Right lobe of liver (tissue), 6 donors: ENCODE measurements at regions not wholly inside any gene's neighbourhood (a gene's known extent, or its start where the extent isn't known, plus 50 kb on each side); places are given as distances from the start of the nearest gene placed in this dataset.

Experiments used
- ATAC-seq, 4 donors: fragments of 200-7000 bp; cut with Tn5 transposase; one replicate each; pipeline ENCODE4 v1.9.1; 2020; ENCODE audit warnings: mild to moderate bottlenecking in 4 of 4, moderate library complexity in 4 of 4
- DNase-seq, 3 donors: peaks; one replicate each; pipeline ENCODE4 v3.0.0-alpha.2; 2020
- H3K27ac ChIP-seq, 3 donors: fragments of 200-600 bp; one replicate each; pipeline ENCODE4 v1.8.0; 2022
- H3K27me3 ChIP-seq, 2 donors: fragments of 200-600 bp; one replicate each; pipeline ENCODE4 v1.8.0; 2022
- H3K36me3 ChIP-seq, 4 donors: fragments of 200-600 bp; sonication (generic) in 1 of 4; one replicate each; pipeline versions ENCODE4 v1.5.1 to v1.8.0; 2017 to 2022; ENCODE audit warnings: control low read depth in 1 of 4
- H3K4me1 ChIP-seq, 4 donors: fragments of 200-600 bp; sonication (generic) in 1 of 4; one replicate each; pipeline versions ENCODE4 v1.5.1 to v1.8.0; 2017 to 2022; ENCODE audit warnings: control low read depth in 1 of 4
- H3K4me3 ChIP-seq, 3 donors: fragments of 200-600 bp; one replicate each; pipeline ENCODE4 v1.8.0; 2022
- H3K9me3 ChIP-seq, 4 donors: fragments of 200-600 bp; sonication (generic) in 1 of 4; one replicate each; pipeline versions ENCODE4 v1.5.1 to v1.8.0; 2017 to 2022; ENCODE audit warnings: control low read depth in 1 of 4
- POLR2A ChIP-seq: fragments of 450-650 bp; IDR thresholded peaks from one replicate; pipeline ENCODE4 v1.6.1; 2017; ENCODE audit warnings: antibody characterized with exemption, mild to moderate bottlenecking
- WGBS: methylation state at CpG from one replicate; pipeline ENCODE4 v1.1.6; 2018; ENCODE audit warnings: low coverage, low lambda C conversion rate; ENCODE audit not compliant: insufficient coverage; ENCODE audit errors: missing lambda C conversion rate; 5-methylcytosine and 5-hydroxymethylcytosine counted together
- intact Hi-C, 2 donors: fragments of 100-400 bp; cut with DNase I; formaldehyde crosslinking; loops; one replicate each; pipeline versions ENCODE4 v1.11.2 to v1.14.1; 2022
- TF ChIP-seq, protein P1 (sequence below), 4 donors: fragments of 200-600 bp in 3 of 4; fragments of 450-650 bp in 1 of 4; IDR thresholded peaks; one replicate each; pipeline versions ENCODE4 v1.5.1 to v1.8.0; 2016 to 2022; ENCODE audit warnings: antibody characterized with exemption in 4 of 4, mild to moderate bottlenecking in 2 of 4
- donor health status: DM: no; HTN: yes; CAD: no.
- donor health status: DM: no; HTN: no; CAD: no.
- donor health status: DM: no; HTN: no; CAD: no.
- donor health status: DM: no; HTN: yes; CAD: no.
- donor health status: DM: no; HTN: yes; CAD: no.

DNA sequence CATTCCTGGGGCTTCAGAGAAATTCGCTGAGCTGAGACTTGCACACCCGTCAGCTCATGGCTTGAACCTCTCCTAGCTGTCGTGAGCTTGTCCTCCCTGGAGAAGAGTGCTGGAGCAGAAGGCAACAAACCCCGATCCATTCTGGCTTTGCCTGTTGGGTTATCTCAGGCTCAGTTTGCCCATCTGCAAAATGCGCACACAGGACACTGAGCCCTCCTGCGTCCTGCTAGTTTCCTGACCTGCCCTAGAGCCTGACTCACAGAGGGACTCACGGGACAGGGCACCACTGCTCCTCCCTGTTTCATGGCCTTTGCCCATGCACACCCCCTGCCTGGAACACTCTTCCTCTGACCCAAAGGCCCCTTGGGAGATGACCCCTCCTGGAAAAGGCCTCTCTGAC, 365.0 kb downstream of the MN1 start:
- WGBS = 71% methylated on average over 5 of the region's 7 CpGs
- intact Hi-C loops = no loop called here
- no peak overlapping the region for H3K27ac ChIP-seq

GRCh38 chr22:27437570-27437969, 364.0 kb downstream of the MN1 start:
- ATAC-seq = no peak
- H3K27me3 ChIP-seq = no peaks in the 10 kb centered on the region
- H3K4me3 ChIP-seq = no peak overlapping the region
- intact Hi-C loops = no loop called here
- H3K4me1 ChIP-seq = peaks cover 0 to 4% (median 0%) of the 10 kb centered on the region in 4 donors
- TF ChIP-seq, protein P1, sequence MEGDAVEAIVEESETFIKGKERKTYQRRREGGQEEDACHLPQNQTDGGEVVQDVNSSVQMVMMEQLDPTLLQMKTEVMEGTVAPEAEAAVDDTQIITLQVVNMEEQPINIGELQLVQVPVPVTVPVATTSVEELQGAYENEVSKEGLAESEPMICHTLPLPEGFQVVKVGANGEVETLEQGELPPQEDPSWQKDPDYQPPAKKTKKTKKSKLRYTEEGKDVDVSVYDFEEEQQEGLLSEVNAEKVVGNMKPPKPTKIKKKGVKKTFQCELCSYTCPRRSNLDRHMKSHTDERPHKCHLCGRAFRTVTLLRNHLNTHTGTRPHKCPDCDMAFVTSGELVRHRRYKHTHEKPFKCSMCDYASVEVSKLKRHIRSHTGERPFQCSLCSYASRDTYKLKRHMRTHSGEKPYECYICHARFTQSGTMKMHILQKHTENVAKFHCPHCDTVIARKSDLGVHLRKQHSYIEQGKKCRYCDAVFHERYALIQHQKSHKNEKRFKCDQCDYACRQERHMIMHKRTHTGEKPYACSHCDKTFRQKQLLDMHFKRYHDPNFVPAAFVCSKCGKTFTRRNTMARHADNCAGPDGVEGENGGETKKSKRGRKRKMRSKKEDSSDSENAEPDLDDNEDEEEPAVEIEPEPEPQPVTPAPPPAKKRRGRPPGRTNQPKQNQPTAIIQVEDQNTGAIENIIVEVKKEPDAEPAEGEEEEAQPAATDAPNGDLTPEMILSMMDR (IDR thresholded peaks at IDR 0.05) = no peak
- no peak for TF ChIP-seq POLR2A
- no peak overlapping the region for H3K27ac ChIP-seq
- H3K36me3 ChIP-seq = no peaks in the 10 kb centered on the region
- DNase-seq = no peak
- H3K9me3 ChIP-seq = no peaks in the 10 kb centered on the region
- WGBS = 83% methylated on average over 2 of the region's 4 CpGs

More for the DNA sequence above, 365.0 kb downstream of the MN1 start:
- TF ChIP-seq, protein P1 (IDR thresholded peaks at IDR 0.05) = no peak
- no peak for TF ChIP-seq POLR2A
- DNase-seq (no peak), ATAC-seq (no peak)
- H3K4me3 ChIP-seq = no peak overlapping the region
- no peaks in the 10 kb centered on the region for H3K36me3 ChIP-seq
- no peaks in the 10 kb centered on the region for H3K9me3 ChIP-seq
- peaks cover 0 to 4% (median 0%) of the 10 kb centered on the region in 4 donors for H3K4me1 ChIP-seq
- H3K27me3 ChIP-seq = no peaks in the 10 kb centered on the region

- H3K4me1 ChIP-seq = peaks cover 0 to under 1% (median 0%) of the 10 kb centered on the region in 4 donors
- H3K27ac ChIP-seq = no peak overlapping the region
- no peaks in the 10 kb centered on the region for H3K27me3 ChIP-seq
- intact Hi-C loops = no loop called here
- no peaks in the 10 kb centered on the region for H3K9me3 ChIP-seq
- H3K4me3 ChIP-seq = no peak overlapping the region
- peak in 1 of 4 donors; percentile 42 for ATAC-seq
- 45% methylated on average over 13 of the region's 22 CpGs for WGBS
- H3K36me3 ChIP-seq = no peaks in the 10 kb centered on the region
- no peak for DNase-seq
- no peak for TF ChIP-seq POLR2A
- TF ChIP-seq, protein P1 (IDR thresholded peaks at IDR 0.05) = no peak
These were observed 363.1 kb downstream of the MN1 start for GRCh38 chr22:27438271-27438980.

DNA sequence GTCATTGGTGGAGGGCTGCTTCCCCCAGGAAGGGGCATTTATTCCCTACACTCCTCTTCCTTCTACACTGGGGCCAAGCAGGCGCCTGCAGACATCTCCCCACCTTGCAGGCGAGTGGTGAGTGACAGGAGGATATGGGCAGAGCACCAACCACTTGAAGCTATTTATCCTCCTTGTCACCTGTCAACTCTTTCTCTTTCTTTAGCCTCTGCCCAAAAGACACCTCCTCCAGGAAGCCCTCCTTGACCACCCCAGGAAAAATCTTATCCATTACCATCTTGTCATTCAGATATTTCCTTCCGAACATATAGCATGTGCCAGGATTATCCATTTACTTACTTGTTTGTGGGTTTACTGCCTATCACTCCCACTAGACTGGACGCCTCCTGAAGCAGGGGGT, 362.4 kb downstream of the MN1 start:
- Histone ChIP-seq H3K27me3 (no peaks in the 10 kb centered on the region), H3K4me3 (no peak overlapping the region), H3K4me1 (no peaks in the 10 kb centered on the region), H3K27ac (no peak overlapping the region), H3K9me3 (no peaks in the 10 kb centered on the region), H3K36me3 (no peaks in the 10 kb centered on the region)
- no peak for TF ChIP-seq POLR2A
- TF ChIP-seq, protein P1 (IDR thresholded peaks at IDR 0.05) = no peak
- DNase-seq = no peak
- ATAC-seq = no peak
- WGBS = 60% methylated on average over 3 of the region's 4 CpGs
- intact Hi-C loops = no loop called here
